DND-41 (cell line): ENCODE measurements at regions not wholly inside any gene's neighbourhood (a gene's known extent, or its start where the extent isn't known, plus 50 kb on each side); places are given as distances from the start of the nearest gene placed in this dataset.

Experiments
- EZH2 ChIP-seq: IDR thresholded peaks from 3 replicates; pipeline ENCODE4 v1.6.1; 2012; ENCODE audit warnings: borderline replicate concordance, low read depth, mild to moderate bottlenecking, moderate library complexity, low read length, inconsistent platforms; ENCODE audit not compliant: severe bottlenecking
- TF ChIP-seq, protein P1 (sequence below): IDR thresholded peaks from 2 replicates; pipeline ENCODE4 v1.5.1; 2012; ENCODE audit warnings: borderline replicate concordance, low read length, moderate library complexity, mild to moderate bottlenecking; ENCODE audit not compliant: poor library complexity, severe bottlenecking; ENCODE audit errors: extremely low read depth

DNA sequence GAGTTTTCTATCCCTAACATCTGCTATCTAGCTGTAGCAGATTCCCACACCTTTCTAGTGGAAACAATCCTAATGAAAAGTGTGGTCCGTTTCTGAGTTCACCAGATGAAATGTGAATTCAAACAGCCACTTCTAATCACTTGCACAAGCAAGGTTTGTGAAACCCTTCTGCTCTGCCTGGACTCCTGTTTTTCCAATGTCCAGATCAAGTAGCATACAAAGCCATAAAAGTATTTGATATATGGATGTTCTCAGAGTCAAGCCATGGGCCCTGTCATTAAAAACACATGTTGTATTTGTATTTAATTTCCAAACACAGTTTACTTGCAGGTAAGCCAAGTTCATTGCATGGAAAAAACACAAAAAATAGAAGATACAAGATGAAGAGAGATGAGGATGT is 570.4 kb downstream of the NR2F1-AS1 start:
- no peak for TF ChIP-seq EZH2
- TF ChIP-seq, protein P1, sequence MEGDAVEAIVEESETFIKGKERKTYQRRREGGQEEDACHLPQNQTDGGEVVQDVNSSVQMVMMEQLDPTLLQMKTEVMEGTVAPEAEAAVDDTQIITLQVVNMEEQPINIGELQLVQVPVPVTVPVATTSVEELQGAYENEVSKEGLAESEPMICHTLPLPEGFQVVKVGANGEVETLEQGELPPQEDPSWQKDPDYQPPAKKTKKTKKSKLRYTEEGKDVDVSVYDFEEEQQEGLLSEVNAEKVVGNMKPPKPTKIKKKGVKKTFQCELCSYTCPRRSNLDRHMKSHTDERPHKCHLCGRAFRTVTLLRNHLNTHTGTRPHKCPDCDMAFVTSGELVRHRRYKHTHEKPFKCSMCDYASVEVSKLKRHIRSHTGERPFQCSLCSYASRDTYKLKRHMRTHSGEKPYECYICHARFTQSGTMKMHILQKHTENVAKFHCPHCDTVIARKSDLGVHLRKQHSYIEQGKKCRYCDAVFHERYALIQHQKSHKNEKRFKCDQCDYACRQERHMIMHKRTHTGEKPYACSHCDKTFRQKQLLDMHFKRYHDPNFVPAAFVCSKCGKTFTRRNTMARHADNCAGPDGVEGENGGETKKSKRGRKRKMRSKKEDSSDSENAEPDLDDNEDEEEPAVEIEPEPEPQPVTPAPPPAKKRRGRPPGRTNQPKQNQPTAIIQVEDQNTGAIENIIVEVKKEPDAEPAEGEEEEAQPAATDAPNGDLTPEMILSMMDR: no peak
